GM12878 (cell line): ENCODE measurements at regions not wholly inside any gene's neighbourhood (a gene's known extent, or its start where the extent isn't known, plus 50 kb on each side); places are given as distances from the start of the nearest gene placed in this dataset.

Source experiments
- CHD2 ChIP-seq: IDR thresholded peaks from 2 replicates; pipeline ENCODE4 v1.6.1; 2011; ENCODE audit warnings: low read depth, low read length, improper control_type of control experiment, borderline replicate concordance
- CREM ChIP-seq: IDR thresholded peaks from 2 replicates; pipeline ENCODE4 v1.6.1; 2014; ENCODE audit warnings: antibody characterized with exemption, low read depth
- HDAC2 ChIP-seq: fragments of 200-600 bp; sonication (generic); IDR thresholded peaks from 2 replicates; pipeline ENCODE4 v1.6.1; 2017
- IKZF2 ChIP-seq, 2 experiments: fragments of 450-650 bp; IDR thresholded peaks; 2 replicates each; pipeline ENCODE4 v1.6.1; 2017; ENCODE audit warnings: mild to moderate bottlenecking in 2 of 2, moderate library complexity in 2 of 2
- KLF5 ChIP-seq: fragments of 450-650 bp; IDR thresholded peaks from 2 replicates; pipeline ENCODE4 v1.6.1; 2014; ENCODE audit warnings: mild to moderate bottlenecking; ENCODE audit not compliant: partially characterized antibody
- MTA3 ChIP-seq: IDR thresholded peaks from 2 replicates; pipeline ENCODE4 v1.6.1; 2012; ENCODE audit warnings: low read length, inconsistent platforms, borderline replicate concordance
- MXI1 ChIP-seq: fragments of 150-350 bp; IDR thresholded peaks from 2 replicates; pipeline ENCODE4 v1.6.1; 2011; ENCODE audit warnings: low read depth, mild to moderate bottlenecking, inconsistent platforms, low read length, improper control_type of control experiment
- MYC ChIP-seq: IDR thresholded peaks from 2 replicates; pipeline ENCODE4 v1.6.1; 2011; ENCODE audit warnings: mild to moderate bottlenecking, low read length, moderate library complexity, inconsistent platforms; ENCODE audit not compliant: insufficient read depth, insufficient replicate concordance, insufficient read length, severe bottlenecking
- SUZ12 ChIP-seq: fragments of 200-600 bp; sonication (generic); IDR thresholded peaks from one replicate; pipeline ENCODE4 v1.6.1; 2018; ENCODE audit warnings: antibody characterized with exemption, mild to moderate bottlenecking; ENCODE audit not compliant: unreplicated experiment
- ZNF384 ChIP-seq: IDR thresholded peaks from 2 replicates; pipeline ENCODE4 v1.6.1; 2012; ENCODE audit warnings: low read depth, mild to moderate bottlenecking, low read length, improper control_type of control experiment, borderline replicate concordance
- TF ChIP-seq, protein P1 (sequence below): fragments of 450-650 bp; IDR thresholded peaks from 2 replicates; pipeline ENCODE4 v1.6.1; 2017; ENCODE audit warnings: mild to moderate bottlenecking, moderate library complexity
- TF ChIP-seq, protein P2 (sequence below): fragments of 450-650 bp; formaldehyde crosslinking; IDR thresholded peaks from 2 replicates; pipeline ENCODE4 v1.4.0; 2020; ENCODE audit warnings: mild to moderate bottlenecking, moderate library complexity
- TF ChIP-seq, protein P3 (sequence below): IDR thresholded peaks from 2 replicates; pipeline ENCODE4 v1.6.1; 2011; ENCODE audit warnings: low read depth, low read length, improper control_type of control experiment, borderline replicate concordance

DNA sequence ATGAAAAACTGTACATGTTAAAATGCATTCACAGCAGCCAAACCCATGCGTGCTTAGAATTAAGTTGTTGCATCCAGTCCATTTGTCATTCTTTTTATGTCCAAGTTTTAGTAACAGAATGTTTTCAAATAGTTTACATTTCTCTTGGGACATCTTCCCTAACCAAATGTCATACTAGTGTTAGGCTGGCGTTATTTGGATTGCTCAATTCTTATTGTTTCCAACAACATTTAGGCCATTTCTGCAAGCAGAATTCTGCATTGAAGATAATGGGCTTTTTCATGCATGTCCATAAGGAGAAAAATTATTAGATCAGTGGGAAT, 203.0 kb downstream of the HIBADH start (continued):
- no peak for TF ChIP-seq MYC
- TF ChIP-seq MTA3 = no peak
- TF ChIP-seq, protein P1, sequence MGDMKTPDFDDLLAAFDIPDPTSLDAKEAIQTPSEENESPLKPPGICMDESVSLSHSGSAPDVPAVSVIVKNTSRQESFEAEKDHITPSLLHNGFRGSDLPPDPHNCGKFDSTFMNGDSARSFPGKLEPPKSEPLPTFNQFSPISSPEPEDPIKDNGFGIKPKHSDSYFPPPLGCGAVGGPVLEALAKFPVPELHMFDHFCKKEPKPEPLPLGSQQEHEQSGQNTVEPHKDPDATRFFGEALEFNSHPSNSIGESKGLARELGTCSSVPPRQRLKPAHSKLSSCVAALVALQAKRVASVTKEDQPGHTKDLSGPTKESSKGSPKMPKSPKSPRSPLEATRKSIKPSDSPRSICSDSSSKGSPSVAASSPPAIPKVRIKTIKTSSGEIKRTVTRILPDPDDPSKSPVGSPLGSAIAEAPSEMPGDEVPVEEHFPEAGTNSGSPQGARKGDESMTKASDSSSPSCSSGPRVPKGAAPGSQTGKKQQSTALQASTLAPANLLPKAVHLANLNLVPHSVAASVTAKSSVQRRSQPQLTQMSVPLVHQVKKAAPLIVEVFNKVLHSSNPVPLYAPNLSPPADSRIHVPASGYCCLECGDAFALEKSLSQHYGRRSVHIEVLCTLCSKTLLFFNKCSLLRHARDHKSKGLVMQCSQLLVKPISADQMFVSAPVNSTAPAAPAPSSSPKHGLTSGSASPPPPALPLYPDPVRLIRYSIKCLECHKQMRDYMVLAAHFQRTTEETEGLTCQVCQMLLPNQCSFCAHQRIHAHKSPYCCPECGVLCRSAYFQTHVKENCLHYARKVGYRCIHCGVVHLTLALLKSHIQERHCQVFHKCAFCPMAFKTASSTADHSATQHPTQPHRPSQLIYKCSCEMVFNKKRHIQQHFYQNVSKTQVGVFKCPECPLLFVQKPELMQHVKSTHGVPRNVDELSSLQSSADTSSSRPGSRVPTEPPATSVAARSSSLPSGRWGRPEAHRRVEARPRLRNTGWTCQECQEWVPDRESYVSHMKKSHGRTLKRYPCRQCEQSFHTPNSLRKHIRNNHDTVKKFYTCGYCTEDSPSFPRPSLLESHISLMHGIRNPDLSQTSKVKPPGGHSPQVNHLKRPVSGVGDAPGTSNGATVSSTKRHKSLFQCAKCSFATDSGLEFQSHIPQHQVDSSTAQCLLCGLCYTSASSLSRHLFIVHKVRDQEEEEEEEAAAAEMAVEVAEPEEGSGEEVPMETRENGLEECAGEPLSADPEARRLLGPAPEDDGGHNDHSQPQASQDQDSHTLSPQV = no peak
- no peak for TF ChIP-seq HDAC2
- TF ChIP-seq, protein P2, sequence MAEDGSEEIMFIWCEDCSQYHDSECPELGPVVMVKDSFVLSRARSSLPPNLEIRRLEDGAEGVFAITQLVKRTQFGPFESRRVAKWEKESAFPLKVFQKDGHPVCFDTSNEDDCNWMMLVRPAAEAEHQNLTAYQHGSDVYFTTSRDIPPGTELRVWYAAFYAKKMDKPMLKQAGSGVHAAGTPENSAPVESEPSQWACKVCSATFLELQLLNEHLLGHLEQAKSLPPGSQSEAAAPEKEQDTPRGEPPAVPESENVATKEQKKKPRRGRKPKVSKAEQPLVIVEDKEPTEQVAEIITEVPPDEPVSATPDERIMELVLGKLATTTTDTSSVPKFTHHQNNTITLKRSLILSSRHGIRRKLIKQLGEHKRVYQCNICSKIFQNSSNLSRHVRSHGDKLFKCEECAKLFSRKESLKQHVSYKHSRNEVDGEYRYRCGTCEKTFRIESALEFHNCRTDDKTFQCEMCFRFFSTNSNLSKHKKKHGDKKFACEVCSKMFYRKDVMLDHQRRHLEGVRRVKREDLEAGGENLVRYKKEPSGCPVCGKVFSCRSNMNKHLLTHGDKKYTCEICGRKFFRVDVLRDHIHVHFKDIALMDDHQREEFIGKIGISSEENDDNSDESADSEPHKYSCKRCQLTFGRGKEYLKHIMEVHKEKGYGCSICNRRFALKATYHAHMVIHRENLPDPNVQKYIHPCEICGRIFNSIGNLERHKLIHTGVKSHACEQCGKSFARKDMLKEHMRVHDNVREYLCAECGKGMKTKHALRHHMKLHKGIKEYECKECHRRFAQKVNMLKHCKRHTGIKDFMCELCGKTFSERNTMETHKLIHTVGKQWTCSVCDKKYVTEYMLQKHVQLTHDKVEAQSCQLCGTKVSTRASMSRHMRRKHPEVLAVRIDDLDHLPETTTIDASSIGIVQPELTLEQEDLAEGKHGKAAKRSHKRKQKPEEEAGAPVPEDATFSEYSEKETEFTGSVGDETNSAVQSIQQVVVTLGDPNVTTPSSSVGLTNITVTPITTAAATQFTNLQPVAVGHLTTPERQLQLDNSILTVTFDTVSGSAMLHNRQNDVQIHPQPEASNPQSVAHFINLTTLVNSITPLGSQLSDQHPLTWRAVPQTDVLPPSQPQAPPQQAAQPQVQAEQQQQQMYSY (CRISPR knock-in tag) = no peak
- TF ChIP-seq CREM = no peak
- no peak for TF ChIP-seq SUZ12
- no peak for TF ChIP-seq IKZF2 (IDR thresholded peaks at IDR 0.05)
- no peak for TF ChIP-seq ZNF384
- TF ChIP-seq MXI1 = no peak
- TF ChIP-seq, protein P3, sequence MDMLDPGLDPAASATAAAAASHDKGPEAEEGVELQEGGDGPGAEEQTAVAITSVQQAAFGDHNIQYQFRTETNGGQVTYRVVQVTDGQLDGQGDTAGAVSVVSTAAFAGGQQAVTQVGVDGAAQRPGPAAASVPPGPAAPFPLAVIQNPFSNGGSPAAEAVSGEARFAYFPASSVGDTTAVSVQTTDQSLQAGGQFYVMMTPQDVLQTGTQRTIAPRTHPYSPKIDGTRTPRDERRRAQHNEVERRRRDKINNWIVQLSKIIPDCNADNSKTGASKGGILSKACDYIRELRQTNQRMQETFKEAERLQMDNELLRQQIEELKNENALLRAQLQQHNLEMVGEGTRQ = no peak
- no peak for TF ChIP-seq KLF5
- TF ChIP-seq CHD2 = no peak
